ENCODE measurements at regions not wholly inside any gene's neighbourhood (a gene's known extent, or its start where the extent isn't known, plus 50 kb on each side); places are given as distances from the start of the nearest gene placed in this dataset.
"Not testable (repeated sequence)": the region's sequence is repeated elsewhere in the genome, so short reads cannot be mapped to it uniquely, and the experiment has no call there.

DNA sequence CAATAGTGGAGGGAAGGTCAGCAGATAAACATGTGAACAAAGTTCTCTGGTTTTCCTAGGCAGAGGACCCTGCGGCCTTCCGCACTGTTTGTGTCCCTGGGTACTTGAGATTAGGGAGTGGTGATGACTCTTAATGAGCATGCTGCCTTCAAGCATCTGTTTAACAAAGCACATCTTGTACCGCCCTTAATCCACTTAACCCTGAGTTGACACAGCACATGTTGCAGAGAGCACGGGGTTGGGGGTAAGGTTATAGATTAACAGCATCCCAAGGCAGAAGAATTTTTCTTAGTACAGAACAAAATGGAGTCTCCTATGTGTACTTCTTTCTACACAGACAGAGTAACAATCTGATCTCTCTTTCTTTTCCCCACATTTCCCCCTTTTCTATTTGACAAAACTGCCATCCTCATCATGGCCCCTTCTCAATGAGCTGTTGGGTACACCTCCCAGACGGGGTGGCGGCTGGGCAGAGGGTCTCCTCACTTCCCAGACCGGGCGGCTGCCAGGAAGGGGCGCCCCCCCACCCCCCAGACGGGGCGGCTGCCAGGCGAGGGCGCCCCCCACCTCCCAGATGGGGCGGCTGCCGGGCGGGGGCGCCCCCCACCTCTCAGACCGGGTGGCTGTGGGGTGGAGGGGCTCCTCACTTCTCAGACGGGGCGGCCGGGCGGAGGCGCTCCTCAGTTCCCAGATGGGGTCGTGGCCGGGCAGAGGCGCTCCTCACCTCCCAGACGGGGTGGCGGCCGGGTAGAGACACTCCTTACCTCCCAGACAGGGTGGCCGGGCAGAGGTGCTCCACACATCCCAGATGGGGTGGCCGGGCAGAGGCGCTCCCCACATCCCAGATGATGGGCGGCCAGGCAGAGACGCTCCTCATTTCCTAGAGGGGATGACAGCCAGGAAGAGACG, 361.6 kb upstream of the SGO1 start:
- TF ChIP-seq BHLHE40 (IDR thresholded peaks at IDR 0.05; ENCODE audit: borderline replicate concordance); FOXK2 (IDR thresholded peaks at IDR 0.05); TARDBP (IDR thresholded peaks at IDR 0.05); FOXM1 (IDR thresholded peaks at IDR 0.05; ENCODE audit: borderline replicate concordance); CTBP1 (IDR thresholded peaks at IDR 0.05; ENCODE audit: borderline replicate concordance); FOXA1 (IDR thresholded peaks at IDR 0.05); SP1 (IDR thresholded peaks at IDR 0.05); HDGF (IDR thresholded peaks at IDR 0.05; ENCODE audit: borderline replicate concordance); SUZ12 (IDR thresholded peaks at IDR 0.05): not testable (repeated sequence)
- TF ChIP-seq, protein P1, sequence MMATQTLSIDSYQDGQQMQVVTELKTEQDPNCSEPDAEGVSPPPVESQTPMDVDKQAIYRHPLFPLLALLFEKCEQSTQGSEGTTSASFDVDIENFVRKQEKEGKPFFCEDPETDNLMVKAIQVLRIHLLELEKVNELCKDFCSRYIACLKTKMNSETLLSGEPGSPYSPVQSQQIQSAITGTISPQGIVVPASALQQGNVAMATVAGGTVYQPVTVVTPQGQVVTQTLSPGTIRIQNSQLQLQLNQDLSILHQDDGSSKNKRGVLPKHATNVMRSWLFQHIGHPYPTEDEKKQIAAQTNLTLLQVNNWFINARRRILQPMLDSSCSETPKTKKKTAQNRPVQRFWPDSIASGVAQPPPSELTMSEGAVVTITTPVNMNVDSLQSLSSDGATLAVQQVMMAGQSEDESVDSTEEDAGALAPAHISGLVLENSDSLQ (IDR thresholded peaks at IDR 0.05): not testable (repeated sequence)

Data from HEK293T (cell line).